BLaER1 (cell line): ENCODE measurements at regions not wholly inside any gene's neighbourhood (a gene's known extent, or its start where the extent isn't known, plus 50 kb on each side); places are given as distances from the start of the nearest gene placed in this dataset.

Experiments used
- H3K27ac ChIP-seq: shearing (Covaris generic); formaldehyde crosslinking; 2 replicates; pipeline ENCODE4 v1.8.1; 2022
- H3K27me3 ChIP-seq: shearing (Covaris generic); formaldehyde crosslinking; 2 replicates; pipeline ENCODE4 v1.8.1; 2022
- H3K36me3 ChIP-seq: shearing (Covaris generic); formaldehyde crosslinking; 2 replicates; pipeline ENCODE4 v1.8.1; 2022
- H3K4me1 ChIP-seq: shearing (Covaris generic); formaldehyde crosslinking; 2 replicates; pipeline ENCODE4 v1.8.1; 2022
- H3K4me2 ChIP-seq: shearing (Covaris generic); formaldehyde crosslinking; 2 replicates; pipeline ENCODE4 v1.8.1; 2022
- H3K4me3 ChIP-seq: shearing (Covaris generic); formaldehyde crosslinking; 2 replicates; pipeline ENCODE4 v1.8.1; 2022
- H3K9ac ChIP-seq: shearing (Covaris generic); formaldehyde crosslinking; 2 replicates; pipeline ENCODE4 v1.8.1; 2022
- H3K9me3 ChIP-seq: shearing (Covaris generic); formaldehyde crosslinking; 2 replicates; pipeline ENCODE4 v1.8.1; 2022
- H4K20me1 ChIP-seq: shearing (Covaris generic); formaldehyde crosslinking; 2 replicates; pipeline ENCODE4 v1.8.1; 2022
- Cebpa-rat ChIP-seq: shearing (Covaris generic); IDR thresholded peaks from 2 replicates; pipeline ENCODE4 v1.8.1; 2022

GRCh38 chr20:17026346-17026745, 200.5 kb upstream of the PCSK2 start:
- TF ChIP-seq Cebpa-rat, result no peak
- no peak overlapping the region for H3K27ac ChIP-seq
- no peaks in the 10 kb centered on the region for H3K27me3 ChIP-seq
- H4K20me1 ChIP-seq, result no peaks in the 10 kb centered on the region
- no peak overlapping the region for H3K9ac ChIP-seq
- H3K4me2 ChIP-seq, result no peak overlapping the region
- H3K36me3 ChIP-seq, result no peaks in the 10 kb centered on the region
- peaks cover 19% of the 10 kb centered on the region for H3K9me3 ChIP-seq
- H3K4me3 ChIP-seq, result no peak overlapping the region
- H3K4me1 ChIP-seq, result no peaks in the 10 kb centered on the region

- Histone ChIP-seq H3K9ac (no peak overlapping the region), H3K9me3 (peaks cover 19% of the 10 kb centered on the region), H3K27me3 (no peaks in the 10 kb centered on the region), H3K4me1 (no peaks in the 10 kb centered on the region), H3K36me3 (no peaks in the 10 kb centered on the region), H4K20me1 (no peaks in the 10 kb centered on the region), H3K27ac (no peak overlapping the region), H3K4me2 (no peak overlapping the region), H3K4me3 (no peak overlapping the region)
- TF ChIP-seq Cebpa-rat, result no peak
Measured at GRCh38 chr20:17029698-17030097, 197.1 kb upstream of the PCSK2 start.

GRCh38 chr20:17036541-17036940, 190.3 kb upstream of the PCSK2 start:
- no peak overlapping the region for H3K4me3 ChIP-seq
- H3K9ac ChIP-seq, result no peak overlapping the region
- no peaks in the 10 kb centered on the region for H3K9me3 ChIP-seq
- no peaks in the 10 kb centered on the region for H3K27me3 ChIP-seq
- H4K20me1 ChIP-seq, result no peaks in the 10 kb centered on the region
- H3K36me3 ChIP-seq, result no peaks in the 10 kb centered on the region
- no peak overlapping the region for H3K27ac ChIP-seq
- no peak overlapping the region for H3K4me2 ChIP-seq
- H3K4me1 ChIP-seq, result no peaks in the 10 kb centered on the region
- TF ChIP-seq Cebpa-rat, result no peak

GRCh38 chr20:17042122-17042521, 184.7 kb upstream of the PCSK2 start:
- Histone ChIP-seq H3K27ac (no peak overlapping the region), H4K20me1 (no peaks in the 10 kb centered on the region), H3K36me3 (no peaks in the 10 kb centered on the region), H3K4me2 (no peak overlapping the region), H3K4me1 (no peaks in the 10 kb centered on the region), H3K4me3 (no peak overlapping the region), H3K27me3 (no peaks in the 10 kb centered on the region), H3K9ac (no peak overlapping the region), H3K9me3 (no peaks in the 10 kb centered on the region)
- no peak for TF ChIP-seq Cebpa-rat

- no peaks in the 10 kb centered on the region for H4K20me1 ChIP-seq
- H3K27me3 ChIP-seq, result no peaks in the 10 kb centered on the region
- H3K4me3 ChIP-seq, result no peak overlapping the region
- TF ChIP-seq Cebpa-rat, result no peak
- no peak overlapping the region for H3K4me2 ChIP-seq
- no peaks in the 10 kb centered on the region for H3K4me1 ChIP-seq
- H3K9ac ChIP-seq, result no peak overlapping the region
- no peaks in the 10 kb centered on the region for H3K9me3 ChIP-seq
- H3K36me3 ChIP-seq, result no peaks in the 10 kb centered on the region
- no peak overlapping the region for H3K27ac ChIP-seq
Measured at GRCh38 chr20:17043323-17043722, 183.5 kb upstream of the PCSK2 start.

- H3K9ac ChIP-seq, result no peak overlapping the region
Measured at GRCh38 chr20:17044891-17045290, 181.9 kb upstream of the PCSK2 start.

GRCh38 chr20:17059465-17059864, 167.4 kb upstream of the PCSK2 start:
- no peak overlapping the region; the same call in 1 of the 2 replicates for H3K4me2 ChIP-seq
- TF ChIP-seq Cebpa-rat, result no peak

More at GRCh38 chr20:17044891-17045290, 181.9 kb upstream of the PCSK2 start:
- Histone ChIP-seq H3K36me3 (no peaks in the 10 kb centered on the region), H3K9me3 (no peaks in the 10 kb centered on the region), H3K27ac (no peak overlapping the region), H3K4me3 (no peak overlapping the region), H4K20me1 (no peaks in the 10 kb centered on the region), H3K27me3 (no peaks in the 10 kb centered on the region), H3K4me1 (no peaks in the 10 kb centered on the region), H3K4me2 (no peak overlapping the region)
- TF ChIP-seq Cebpa-rat, result no peak

GRCh38 chr20:17061715-17062114, 165.1 kb upstream of the PCSK2 start:
- TF ChIP-seq Cebpa-rat, result no peak

More at GRCh38 chr20:17059465-17059864, 167.4 kb upstream of the PCSK2 start:
- H3K36me3 ChIP-seq, result no peaks in the 10 kb centered on the region
- no peaks in the 10 kb centered on the region for H4K20me1 ChIP-seq
- no peak overlapping the region for H3K27ac ChIP-seq
- H3K9me3 ChIP-seq, result 0 out of 2 replicates have a peak, but pooled peaks cover 3% of the 10 kb centered on the region
- no peaks in the 10 kb centered on the region for H3K27me3 ChIP-seq
- H3K9ac ChIP-seq, result no peak overlapping the region
- peaks cover 7% of the 10 kb centered on the region for H3K4me1 ChIP-seq
- H3K4me3 ChIP-seq, result no peak overlapping the region

GRCh38 chr20:17062712-17063111, 164.1 kb upstream of the PCSK2 start:
- no peak overlapping the region for H3K27ac ChIP-seq
- no peak overlapping the region for H3K9ac ChIP-seq
- H3K4me1 ChIP-seq, result peaks cover 7% of the 10 kb centered on the region
- H3K36me3 ChIP-seq, result no peaks in the 10 kb centered on the region
- H3K27me3 ChIP-seq, result no peaks in the 10 kb centered on the region
- no peak overlapping the region for H3K4me2 ChIP-seq
- no peak for TF ChIP-seq Cebpa-rat
- H4K20me1 ChIP-seq, result no peaks in the 10 kb centered on the region
- H3K4me3 ChIP-seq, result no peak overlapping the region
- H3K9me3 ChIP-seq, result 0 out of 2 replicates have a peak, but pooled peaks cover 3% of the 10 kb centered on the region

More at GRCh38 chr20:17061715-17062114, 165.1 kb upstream of the PCSK2 start:
- no peak overlapping the region for H3K27ac ChIP-seq
- no peaks in the 10 kb centered on the region for H4K20me1 ChIP-seq
- no peak overlapping the region for H3K4me3 ChIP-seq
- 0 out of 2 replicates have a peak, but pooled peaks cover 3% of the 10 kb centered on the region for H3K9me3 ChIP-seq
- no peaks in the 10 kb centered on the region for H3K27me3 ChIP-seq
- no peaks in the 10 kb centered on the region for H3K36me3 ChIP-seq
- no peak overlapping the region for H3K4me2 ChIP-seq
- H3K4me1 ChIP-seq, result peaks cover 7% of the 10 kb centered on the region
- no peak overlapping the region for H3K9ac ChIP-seq

- Histone ChIP-seq H3K4me3 (no peak overlapping the region), H3K27me3 (no peaks in the 10 kb centered on the region), H3K4me1 (no peaks in the 10 kb centered on the region), H3K9me3 (no peaks in the 10 kb centered on the region), H4K20me1 (no peaks in the 10 kb centered on the region), H3K4me2 (no peak overlapping the region), H3K36me3 (no peaks in the 10 kb centered on the region), H3K27ac (no peak overlapping the region), H3K9ac (no peak overlapping the region)
- TF ChIP-seq Cebpa-rat, result no peak
Measured at GRCh38 chr20:17066902-17067301, 159.9 kb upstream of the PCSK2 start.
